Esophagus (tissue), 2 donors: ENCODE measurements at regions not wholly inside any gene's neighbourhood (a gene's known extent, or its start where the extent isn't known, plus 50 kb on each side); places are given as distances from the start of the nearest gene placed in this dataset.

Experiments used
- H3K27ac ChIP-seq, 2 donors: one replicate each; pipeline ENCODE4 v1.5.1; 2013; ENCODE audit warnings: low read depth in 2 of 2, mild to moderate bottlenecking in 2 of 2, inconsistent platforms in 1 of 2, low read length in 1 of 2, moderate library complexity in 1 of 2
- H3K27me3 ChIP-seq, 2 donors: one replicate each; pipeline ENCODE4 v1.6.1; 2013; ENCODE audit warnings: low read length in 2 of 2, control low read depth in 1 of 2, mild to moderate bottlenecking in 1 of 2; ENCODE audit not compliant: insufficient read depth in 2 of 2, control insufficient read depth in 1 of 2
- H3K36me3 ChIP-seq, 2 donors: one replicate each; pipeline ENCODE4 v1.6.1; 2013; ENCODE audit warnings: low read length in 1 of 2; ENCODE audit not compliant: control insufficient read depth in 2 of 2, insufficient read depth in 2 of 2
- H3K4me1 ChIP-seq, 2 donors: one replicate each; pipeline ENCODE4 v1.6.1; 2013; ENCODE audit warnings: low read length in 1 of 2; ENCODE audit not compliant: control insufficient read depth in 2 of 2, insufficient read depth in 2 of 2
- H3K4me3 ChIP-seq, 2 donors: one replicate each; pipeline ENCODE4 v1.5.1; 2013; ENCODE audit warnings: low read length in 2 of 2, mild to moderate bottlenecking in 2 of 2, low read depth in 1 of 2, moderate library complexity in 1 of 2
- H3K9me3 ChIP-seq, 2 donors: one replicate each; pipeline ENCODE4 v1.6.1; 2013; ENCODE audit warnings: mild to moderate bottlenecking in 2 of 2, low read depth in 1 of 2, low read length in 1 of 2, moderate library complexity in 1 of 2; ENCODE audit not compliant: control insufficient read depth in 2 of 2, insufficient read depth in 1 of 2
- WGBS, 2 donors: extraction: QIAGEN DNeasy Blood & Tissue Kit; methylation state at CpG; one replicate each; pipeline ENCODE4 v1.1.7; 2013; 5-methylcytosine and 5-hydroxymethylcytosine counted together
- donor health status: healthy with polysubstance abuse.
- donor health status: Bipolar disorder and iron deficiency.

GRCh38 chr4:14022456-14022855, 394.9 kb upstream of the BOD1L1 start:
- no peak overlapping the region for H3K4me3 ChIP-seq
- WGBS, 2 donors: 59 to 63% methylated on average over 1 of the region's 1 CpG
- no peaks in the 10 kb centered on the region for H3K27me3 ChIP-seq
- no peaks in the 10 kb centered on the region for H3K9me3 ChIP-seq
- H3K4me1 ChIP-seq: no peaks in the 10 kb centered on the region
- H3K36me3 ChIP-seq: no peaks in the 10 kb centered on the region
- no peak overlapping the region for H3K27ac ChIP-seq

DNA sequence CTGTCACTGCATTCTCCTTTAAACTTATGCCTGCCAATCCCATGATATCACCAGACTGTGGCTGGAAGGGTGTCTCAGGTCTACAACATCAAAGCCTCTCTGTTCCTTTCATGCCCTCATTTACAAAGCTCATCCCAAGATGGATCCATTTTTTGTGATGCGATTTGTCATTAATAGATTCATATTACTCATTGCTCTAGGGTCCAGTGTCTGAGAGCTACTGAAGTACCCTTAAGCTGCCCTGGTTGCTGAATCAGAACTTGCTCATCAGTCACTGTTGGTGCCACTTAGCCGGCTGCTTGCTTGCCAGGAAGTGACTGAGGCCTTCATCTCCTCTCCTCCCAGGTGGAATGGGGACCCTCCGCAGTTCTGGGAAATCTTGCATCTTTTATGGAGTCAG, 395.5 kb upstream of the BOD1L1 start:
- no peak overlapping the region for H3K4me3 ChIP-seq
- no peaks in the 10 kb centered on the region for H3K36me3 ChIP-seq
- H3K9me3 ChIP-seq: no peaks in the 10 kb centered on the region
- no peaks in the 10 kb centered on the region for H3K4me1 ChIP-seq
- WGBS, 2 donors: 87 to 92% methylated on average over 3 of the region's 3 CpGs
- H3K27ac ChIP-seq: no peak overlapping the region
- H3K27me3 ChIP-seq: no peaks in the 10 kb centered on the region

- no peak overlapping the region for H3K27ac ChIP-seq
- H3K4me1 ChIP-seq: no peaks in the 10 kb centered on the region
- 81 to 83% methylated on average over 1 of the region's 1 CpG for WGBS, 2 donors
- H3K9me3 ChIP-seq: no peaks in the 10 kb centered on the region
- no peaks in the 10 kb centered on the region for H3K27me3 ChIP-seq
- H3K36me3 ChIP-seq: no peaks in the 10 kb centered on the region
- H3K4me3 ChIP-seq: no peak overlapping the region
These were observed 396.4 kb upstream of the BOD1L1 start for GRCh38 chr4:14023896-14024295.

GRCh38 chr4:14025111-14025510, 397.6 kb upstream of the BOD1L1 start:
- H3K4me1 ChIP-seq: no peaks in the 10 kb centered on the region
- WGBS, 2 donors: 59 to 71% methylated on average over 5 of the region's 5 CpGs
- no peaks in the 10 kb centered on the region for H3K27me3 ChIP-seq
- H3K4me3 ChIP-seq: no peak overlapping the region
- no peaks in the 10 kb centered on the region for H3K9me3 ChIP-seq
- H3K36me3 ChIP-seq: no peaks in the 10 kb centered on the region
- H3K27ac ChIP-seq: no peak overlapping the region

DNA sequence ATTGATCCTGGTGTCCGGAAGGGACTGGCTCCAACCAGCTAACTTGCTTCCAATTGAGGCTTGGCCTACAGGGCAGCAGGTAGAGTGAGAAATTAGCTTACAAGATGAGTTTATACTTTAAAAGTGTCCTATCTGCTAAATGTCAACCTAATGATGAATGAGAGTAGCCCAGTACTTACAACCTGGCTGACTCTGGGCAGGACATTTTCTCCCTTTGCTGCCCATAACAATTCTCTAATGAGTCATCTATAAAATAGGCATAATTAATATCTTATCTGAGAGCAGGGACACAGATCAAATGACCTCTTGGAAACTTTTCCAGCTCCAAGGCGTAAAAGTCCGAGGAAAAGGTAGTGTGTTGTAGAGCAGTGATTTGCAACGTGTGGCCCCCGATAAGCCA, 398.4 kb upstream of the BOD1L1 start:
- Histone ChIP-seq H3K36me3 (no peaks in the 10 kb centered on the region), H3K4me3 (no peak overlapping the region), H3K27ac (no peak overlapping the region), H3K4me1 (no peaks in the 10 kb centered on the region), H3K27me3 (no peaks in the 10 kb centered on the region), H3K9me3 (no peaks in the 10 kb centered on the region)
- WGBS, 2 donors: 81 to 90% methylated on average over 5 of the region's 5 CpGs

GRCh38 chr4:14028862-14029261, 401.3 kb upstream of the BOD1L1 start:
- Histone ChIP-seq H3K36me3 (no peaks in the 10 kb centered on the region), H3K27me3 (no peaks in the 10 kb centered on the region), H3K4me3 (no peak overlapping the region), H3K4me1 (no peaks in the 10 kb centered on the region), H3K27ac (no peak overlapping the region), H3K9me3 (no peaks in the 10 kb centered on the region)
- WGBS, 2 donors: 73 to 76% methylated on average over 11 of the region's 11 CpGs

- no peak overlapping the region for H3K4me3 ChIP-seq
- no peak overlapping the region for H3K27ac ChIP-seq
- H3K27me3 ChIP-seq: no peaks in the 10 kb centered on the region
- H3K9me3 ChIP-seq: no peaks in the 10 kb centered on the region
- no peaks in the 10 kb centered on the region for H3K36me3 ChIP-seq
- 68 to 71% methylated on average over 2 of the region's 2 CpGs for WGBS, 2 donors
- H3K4me1 ChIP-seq: no peaks in the 10 kb centered on the region
These were observed 407.6 kb upstream of the BOD1L1 start for GRCh38 chr4:14035076-14035475.

DNA sequence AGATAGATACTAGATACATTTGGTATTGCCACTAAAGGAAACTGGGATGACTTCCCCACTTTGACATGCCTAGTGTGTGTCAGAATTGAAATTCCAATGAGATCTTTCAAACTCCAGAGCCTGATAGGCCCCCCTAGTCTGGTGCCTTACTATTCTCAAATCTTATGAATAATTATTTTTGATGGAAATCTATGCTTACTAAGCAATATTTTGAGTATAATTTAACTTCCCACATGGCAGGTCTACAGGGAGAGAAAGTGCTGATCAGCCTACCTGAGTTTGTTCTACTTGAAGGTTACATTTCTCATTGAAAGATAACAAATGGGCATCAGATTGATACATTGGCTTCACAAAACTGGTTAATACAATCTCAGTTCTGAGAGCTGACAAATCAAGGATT, 415.7 kb upstream of the BOD1L1 start:
- Histone ChIP-seq H3K9me3 (no peaks in the 10 kb centered on the region), H3K36me3 (no peaks in the 10 kb centered on the region), H3K4me1 (no peaks in the 10 kb centered on the region), H3K27ac (no peak overlapping the region), H3K27me3 (no peaks in the 10 kb centered on the region), H3K4me3 (no peak overlapping the region)

DNA sequence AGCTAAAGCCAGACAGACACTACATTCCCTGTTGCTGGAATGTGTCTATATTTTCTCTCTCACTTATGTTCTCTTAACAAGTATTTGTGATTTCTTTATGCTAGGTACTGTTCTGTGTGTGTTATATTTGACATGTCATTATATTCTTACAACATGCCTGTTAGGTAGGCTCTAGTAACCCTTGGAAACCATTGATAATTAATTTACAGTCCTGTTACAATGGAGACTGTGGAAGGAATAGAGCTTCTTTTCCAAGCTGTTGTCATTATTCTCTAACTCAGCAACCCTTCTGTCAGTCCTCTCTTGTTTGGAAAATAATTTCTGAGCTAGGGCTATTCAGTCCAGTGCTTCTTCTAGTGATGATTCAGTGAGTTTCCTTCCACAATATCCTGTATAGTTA, 419.1 kb upstream of the BOD1L1 start:
- Histone ChIP-seq H3K27me3 (no peaks in the 10 kb centered on the region), H3K4me3 (no peak overlapping the region), H3K36me3 (no peaks in the 10 kb centered on the region), H3K27ac (no peak overlapping the region), H3K9me3 (no peaks in the 10 kb centered on the region), H3K4me1 (no peaks in the 10 kb centered on the region)

GRCh38 chr4:14047840-14048239, 420.3 kb upstream of the BOD1L1 start:
- Histone ChIP-seq H3K4me3 (no peak overlapping the region), H3K27me3 (no peaks in the 10 kb centered on the region), H3K27ac (no peak overlapping the region), H3K9me3 (no peaks in the 10 kb centered on the region), H3K36me3 (no peaks in the 10 kb centered on the region), H3K4me1 (no peaks in the 10 kb centered on the region)
- WGBS, 2 donors: 91 to 95% methylated on average over 1 of the region's 1 CpG
